DND-41 (cell line): ENCODE measurements at regions not wholly inside any gene's neighbourhood (a gene's known extent, or its start where the extent isn't known, plus 50 kb on each side); places are given as distances from the start of the nearest gene placed in this dataset.

Experiments used
- ATAC-seq: fragments of 200-7000 bp; cut with Tn5 transposase; 3 replicates; pipeline ENCODE4 v1.9.1; 2021; ENCODE audit warnings: low read depth; ENCODE audit not compliant: insufficient read depth
- DNase-seq: peaks from one replicate; pipeline ENCODE4 v3.0.0-alpha.2; 2020
- H2AFZ ChIP-seq: 2 replicates; pipeline ENCODE4 v1.6.0; 2012; ENCODE audit warnings: low read depth, low read length
- H3K27ac ChIP-seq: 2 replicates; pipeline ENCODE4 v1.5.1; 2012; ENCODE audit warnings: low read length, inconsistent platforms
- H3K27me3 ChIP-seq: fragments of 200-600 bp; sonication (generic); 2 replicates; pipeline ENCODE4 v1.6.0; 2012; ENCODE audit warnings: low read length, mild to moderate bottlenecking, inconsistent platforms; ENCODE audit not compliant: insufficient read depth, poor library complexity
- H3K36me3 ChIP-seq: 2 replicates; pipeline ENCODE4 v1.5.1; 2012; ENCODE audit warnings: low read length, inconsistent platforms; ENCODE audit not compliant: insufficient read depth
- H3K4me1 ChIP-seq: 2 replicates; pipeline ENCODE4 v1.5.1; 2012; ENCODE audit warnings: mild to moderate bottlenecking, low read length; ENCODE audit not compliant: insufficient read depth
- H3K4me2 ChIP-seq: 2 replicates; pipeline ENCODE4 v1.6.0; 2012; ENCODE audit warnings: mild to moderate bottlenecking, moderate library complexity, low read length, inconsistent platforms; ENCODE audit not compliant: insufficient read depth
- H3K4me3 ChIP-seq, 2 experiments: fragments of 200-600 bp in 1 of 2; shearing (Covaris generic) in 1 of 2; 2 replicates each; pipeline ENCODE4 v1.5.1; 2012 to 2016; ENCODE audit warnings: inconsistent platforms in 2 of 2, low read length in 2 of 2, mild to moderate bottlenecking in 2 of 2, low read depth in 1 of 2, moderate library complexity in 1 of 2
- H3K79me2 ChIP-seq: 2 replicates; pipeline ENCODE4 v1.6.0; 2012; ENCODE audit warnings: low read length, inconsistent platforms; ENCODE audit not compliant: insufficient read depth
- H3K9ac ChIP-seq: 2 replicates; pipeline ENCODE4 v1.6.0; 2012; ENCODE audit warnings: low read depth, mild to moderate bottlenecking, inconsistent platforms, low read length, moderate library complexity
- H3K9me3 ChIP-seq: 2 replicates; pipeline ENCODE4 v1.5.1; 2012; ENCODE audit warnings: low read length, moderate library complexity, mild to moderate bottlenecking, inconsistent platforms; ENCODE audit not compliant: insufficient read depth, severe bottlenecking
- H4K20me1 ChIP-seq: 2 replicates; pipeline ENCODE4 v1.6.0; 2012; ENCODE audit warnings: low read length; ENCODE audit not compliant: insufficient read depth
- EZH2 ChIP-seq: IDR thresholded peaks from 3 replicates; pipeline ENCODE4 v1.6.1; 2012; ENCODE audit warnings: borderline replicate concordance, low read depth, mild to moderate bottlenecking, moderate library complexity, low read length, inconsistent platforms; ENCODE audit not compliant: severe bottlenecking
- TF ChIP-seq, protein P1 (sequence below): IDR thresholded peaks from 2 replicates; pipeline ENCODE4 v1.5.1; 2012; ENCODE audit warnings: borderline replicate concordance, low read length, moderate library complexity, mild to moderate bottlenecking; ENCODE audit not compliant: poor library complexity, severe bottlenecking; ENCODE audit errors: extremely low read depth

DNA sequence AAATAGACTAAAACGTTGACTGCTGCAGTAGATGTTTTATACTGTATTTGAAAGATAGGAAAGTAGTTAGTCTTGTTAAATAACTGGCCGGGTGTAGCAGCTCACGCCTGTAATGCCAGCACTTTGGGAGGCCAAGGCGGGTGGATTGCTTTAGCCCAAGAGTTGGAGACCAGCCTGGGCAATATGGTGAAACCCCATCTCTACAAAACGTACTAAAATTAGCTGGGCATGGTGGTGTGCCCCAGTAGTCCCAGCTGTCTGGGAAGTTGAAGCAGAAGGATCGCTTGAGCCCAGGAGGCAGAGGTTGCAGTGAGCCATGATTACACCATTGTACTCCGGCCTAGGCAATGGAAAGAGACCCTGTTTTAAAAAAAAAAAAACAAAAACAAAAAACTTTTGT is 60.5 kb upstream of the ULK4 start:
- Histone ChIP-seq H3K79me2 (no peaks in the 10 kb centered on the region), H3K4me1 (peaks cover 17% of the 10 kb centered on the region; the same call in 1 of the 2 replicates), H4K20me1 (peaks cover 4% of the 10 kb centered on the region; the same call in 1 of the 2 replicates), H2AFZ (no peak overlapping the region), H3K9me3 (no peaks in the 10 kb centered on the region), H3K36me3 (no peaks in the 10 kb centered on the region), H3K4me2 (no peak overlapping the region), H3K27me3 (no peaks in the 10 kb centered on the region), H3K4me3 (no peak overlapping the region), H3K27ac (no peak overlapping the region), H3K9ac (no peak overlapping the region)
- ATAC-seq (no peak), DNase-seq (no peak)
- TF ChIP-seq, protein P1, sequence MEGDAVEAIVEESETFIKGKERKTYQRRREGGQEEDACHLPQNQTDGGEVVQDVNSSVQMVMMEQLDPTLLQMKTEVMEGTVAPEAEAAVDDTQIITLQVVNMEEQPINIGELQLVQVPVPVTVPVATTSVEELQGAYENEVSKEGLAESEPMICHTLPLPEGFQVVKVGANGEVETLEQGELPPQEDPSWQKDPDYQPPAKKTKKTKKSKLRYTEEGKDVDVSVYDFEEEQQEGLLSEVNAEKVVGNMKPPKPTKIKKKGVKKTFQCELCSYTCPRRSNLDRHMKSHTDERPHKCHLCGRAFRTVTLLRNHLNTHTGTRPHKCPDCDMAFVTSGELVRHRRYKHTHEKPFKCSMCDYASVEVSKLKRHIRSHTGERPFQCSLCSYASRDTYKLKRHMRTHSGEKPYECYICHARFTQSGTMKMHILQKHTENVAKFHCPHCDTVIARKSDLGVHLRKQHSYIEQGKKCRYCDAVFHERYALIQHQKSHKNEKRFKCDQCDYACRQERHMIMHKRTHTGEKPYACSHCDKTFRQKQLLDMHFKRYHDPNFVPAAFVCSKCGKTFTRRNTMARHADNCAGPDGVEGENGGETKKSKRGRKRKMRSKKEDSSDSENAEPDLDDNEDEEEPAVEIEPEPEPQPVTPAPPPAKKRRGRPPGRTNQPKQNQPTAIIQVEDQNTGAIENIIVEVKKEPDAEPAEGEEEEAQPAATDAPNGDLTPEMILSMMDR, result no peak
- no peak for TF ChIP-seq EZH2

GRCh38 chr3:42020684-42021307 is 58.9 kb upstream of the ULK4 start:
- H4K20me1 ChIP-seq, result peaks cover 10% of the 10 kb centered on the region; the same call in 1 of the 2 replicates
- H3K9me3 ChIP-seq, result no peaks in the 10 kb centered on the region
- H3K79me2 ChIP-seq, result no peaks in the 10 kb centered on the region; the same call in 1 of the 2 replicates
- DNase-seq (no peak), ATAC-seq (no peak)
- H3K4me2 ChIP-seq, result no peak overlapping the region
- no peak overlapping the region for H3K27ac ChIP-seq
- peaks cover 14% of the 10 kb centered on the region; the same call in 1 of the 2 replicates for H3K4me1 ChIP-seq
- H3K9ac ChIP-seq, result no peak overlapping the region
- no peak overlapping the region for H3K4me3 ChIP-seq
- no peak overlapping the region for H2AFZ ChIP-seq
- H3K36me3 ChIP-seq, result no peaks in the 10 kb centered on the region
- H3K27me3 ChIP-seq, result no peaks in the 10 kb centered on the region
- TF ChIP-seq EZH2, result no peak
- TF ChIP-seq, protein P1, result no peak

DNA sequence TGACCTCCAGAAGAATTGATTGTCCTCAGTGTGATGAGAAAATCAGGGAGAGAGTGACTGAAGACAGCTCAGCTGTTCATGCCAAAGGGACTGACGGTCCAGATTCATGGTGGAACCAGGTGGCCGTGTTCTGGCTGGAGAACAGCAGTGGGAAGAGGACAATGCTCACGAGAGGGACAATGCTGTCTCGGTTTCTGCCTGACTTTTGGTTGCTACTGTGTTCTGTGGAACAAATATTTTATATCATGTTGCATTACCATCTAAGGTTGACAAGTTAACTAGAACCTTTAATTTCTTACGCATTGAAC is 58.0 kb upstream of the ULK4 start:
- Histone ChIP-seq H3K9me3 (no peaks in the 10 kb centered on the region), H3K27me3 (peaks cover 4% of the 10 kb centered on the region), H3K27ac (no peak overlapping the region), H4K20me1 (peaks cover 12% of the 10 kb centered on the region; the same call in 1 of the 2 replicates), H2AFZ (no peak overlapping the region), H3K4me3 (no peak overlapping the region), H3K4me2 (no peak overlapping the region), H3K79me2 (peaks cover 5% of the 10 kb centered on the region; the same call in 1 of the 2 replicates), H3K4me1 (peaks cover 11% of the 10 kb centered on the region), H3K9ac (no peak overlapping the region), H3K36me3 (no peaks in the 10 kb centered on the region)
- TF ChIP-seq, protein P1, result no peak
- no peak for TF ChIP-seq EZH2
- no peak for ATAC-seq
- DNase-seq, result no peak
